PC-3 (cell line): ENCODE measurements at regions not wholly inside any gene's neighbourhood (a gene's known extent, or its start where the extent isn't known, plus 50 kb on each side); places are given as distances from the start of the nearest gene placed in this dataset.
"Not testable (repeated sequence)": the region's sequence is repeated elsewhere in the genome, so short reads cannot be mapped to it uniquely, and the experiment has no call there.

Source experiments
- ATAC-seq: fragments of 200-7000 bp; cut with Tn5 transposase; 2 replicates; pipeline ENCODE4 v1.9.1; 2020; ENCODE audit warnings: mild to moderate bottlenecking, moderate library complexity
- BruUV-seq: library from RNA; stranded (reverse); fragments of 400-500 nt; replicated peaks from 2 replicates; lab custom pipeline; 2021; lab: Mats Ljungman, UMichigan
- CTCF ChIA-PET: fragments of 300-600 bp; sonication (Branson Sonifier 250); formaldehyde crosslinking; loops from one replicate; lab custom pipeline; 2022; ENCODE audit warnings: antibody characterized with exemption; lab: Charles Lee
- POLR2A ChIA-PET: fragments of 300-600 bp; sonication (Branson Sonifier 250); formaldehyde crosslinking; loops from one replicate; lab custom pipeline; 2022; ENCODE audit warnings: antibody characterized with exemption; ENCODE audit not compliant: unreplicated experiment; lab: Charles Lee
- DNase-seq: peaks from one replicate; pipeline ENCODE4 v3.0.0-alpha.2; 2015
- H2AFZ ChIP-seq: fragments of 300-600 bp; sonication (generic); 2 replicates; pipeline ENCODE4 v1.6.0; 2016; ENCODE audit warnings: antibody characterized with exemption, low read length
- H3F3A ChIP-seq: fragments of 300-600 bp; sonication (generic); one replicate; pipeline ENCODE4 v1.6.0; 2017; ENCODE audit warnings: antibody characterized with exemption, low read length, control low read depth, mild to moderate bottlenecking; ENCODE audit not compliant: unreplicated experiment
- H3K27ac ChIP-seq: fragments of 300-600 bp; sonication (generic); 2 replicates; pipeline ENCODE4 v1.5.1; 2016; ENCODE audit warnings: mild to moderate bottlenecking, low read length
- H3K27me3 ChIP-seq: fragments of 300-600 bp; sonication (generic); 2 replicates; pipeline ENCODE4 v1.6.1; 2016; ENCODE audit warnings: low read length, mixed read lengths
- H3K36me3 ChIP-seq: fragments of 300-600 bp; sonication (generic); 2 replicates; pipeline ENCODE4 v1.6.1; 2016; ENCODE audit warnings: low read depth, mixed run types, low read length, mixed read lengths
- H3K4me1 ChIP-seq: fragments of 300-600 bp; sonication (generic); 2 replicates; pipeline ENCODE4 v1.5.1; 2016; ENCODE audit warnings: low read length; ENCODE audit not compliant: insufficient read depth
- H3K4me2 ChIP-seq: fragments of 300-600 bp; sonication (generic); 2 replicates; pipeline ENCODE4 v1.6.0; 2016; ENCODE audit warnings: low read length
- H3K4me3 ChIP-seq: fragments of 300-600 bp; sonication (generic); 2 replicates; pipeline ENCODE4 v1.5.1; 2016; ENCODE audit warnings: mild to moderate bottlenecking, low read length, mixed read lengths
- H3K79me2 ChIP-seq: fragments of 300-600 bp; sonication (generic); 2 replicates; pipeline ENCODE4 v1.6.1; 2017; ENCODE audit warnings: low read length, mixed read lengths
- H3K9ac ChIP-seq: fragments of 300-600 bp; sonication (generic); 2 replicates; pipeline ENCODE4 v1.6.0; 2016; ENCODE audit warnings: mild to moderate bottlenecking, low read length
- H3K9me2 ChIP-seq: fragments of 300-600 bp; sonication (generic); replicated peaks from 2 replicates; pipeline ENCODE4 v1.6.1; 2016; ENCODE audit warnings: mixed run types, low read length, mixed read lengths
- H3K9me3 ChIP-seq: fragments of 300-600 bp; sonication (generic); 2 replicates; pipeline ENCODE4 v1.6.1; 2016; ENCODE audit warnings: low read length, mixed read lengths
- H4K20me1 ChIP-seq: fragments of 300-600 bp; sonication (generic); 2 replicates; pipeline ENCODE4 v1.6.1; 2016; ENCODE audit warnings: low read length, mixed read lengths
- CTCF ChIP-seq: fragments of 300-600 bp; sonication (generic); conservative IDR thresholded peaks from 2 replicates; pipeline ENCODE4 v1.5.1; 2017; ENCODE audit warnings: antibody characterized with exemption, low read depth, mild to moderate bottlenecking, low read length
- EZH2 ChIP-seq: fragments of 300-600 bp; sonication (generic); IDR thresholded peaks from one replicate; pipeline ENCODE4 v1.6.1; 2017; ENCODE audit warnings: antibody characterized with exemption, mild to moderate bottlenecking, low read length; ENCODE audit not compliant: unreplicated experiment
- EZH2phosphoT487 ChIP-seq: fragments of 300-600 bp; sonication (generic); IDR thresholded peaks from 2 replicates; pipeline ENCODE4 v1.6.1; 2018; ENCODE audit warnings: mild to moderate bottlenecking, antibody characterized with exemption, low read length, borderline replicate concordance
- intact Hi-C: fragments of 100-400 bp; cut with micrococcal nuclease; formaldehyde crosslinking; loops from 2 replicates; pipeline ENCODE4 v1.9.0; 2023

- BruUV-seq: no TSS peak
- Histone ChIP-seq H3K9me3 (no peaks in the 10 kb centered on the region), H3K9ac (no peak overlapping the region), H3K79me2 (no peaks in the 10 kb centered on the region), H3K4me1 (no peaks in the 10 kb centered on the region), H3K36me3 (no peaks in the 10 kb centered on the region), H3K4me2 (no peak overlapping the region), H3K27me3 (no peaks in the 10 kb centered on the region), H3K4me3 (no peak overlapping the region), H2AFZ (no peak overlapping the region), H4K20me1 (no peaks in the 10 kb centered on the region), H3F3A (no peaks in the 10 kb centered on the region), H3K9me2 (no peaks in the 10 kb centered on the region), H3K27ac (no peak overlapping the region)
- ChIA-PET POLR2A (no interaction called here), CTCF (no interaction called here)
- ATAC-seq (no peak), DNase-seq (no peak)
- intact Hi-C loops: no loop called here
- TF ChIP-seq EZH2 (no peak), CTCF (no peak), EZH2phosphoT487 (no peak)
Measured at GRCh38 chr11:25816411-25816810, 515.5 kb upstream of the ANO3 start.

GRCh38 chr11:25824688-25825087 is 507.2 kb upstream of the ANO3 start:
- Histone ChIP-seq H3K4me3 (no peak overlapping the region), H3K79me2 (no peaks in the 10 kb centered on the region), H2AFZ (no peak overlapping the region), H4K20me1 (no peaks in the 10 kb centered on the region), H3K27me3 (no peaks in the 10 kb centered on the region), H3K9me3 (no peaks in the 10 kb centered on the region), H3F3A (no peaks in the 10 kb centered on the region), H3K27ac (no peak overlapping the region), H3K9ac (no peak overlapping the region), H3K4me2 (no peak overlapping the region), H3K36me3 (no peaks in the 10 kb centered on the region), H3K4me1 (no peaks in the 10 kb centered on the region), H3K9me2 (no peaks in the 10 kb centered on the region)
- ATAC-seq (no peak), DNase-seq (no peak)
- BruUV-seq: no TSS peak
- no peak for TF ChIP-seq EZH2
- TF ChIP-seq EZH2phosphoT487: no peak
- no peak for TF ChIP-seq CTCF
- ChIA-PET POLR2A (interaction anchor here (0.6 kb wide), 1 partner anchor 393 kb away, joined by 4 read pairs; no protein-coding TSS in a partner anchor), CTCF (no interaction called here)
- intact Hi-C loops: no loop called here

GRCh38 chr11:25831485-25831884 is 500.4 kb upstream of the ANO3 start:
- BruUV-seq, intact Hi-C loops, POLR2A ChIA-PET, H3F3A ChIP-seq, H2AFZ ChIP-seq, H3K36me3 ChIP-seq, H3K27ac ChIP-seq, H3K27me3 ChIP-seq, H3K79me2 ChIP-seq, H3K4me2 ChIP-seq, H3K4me3 ChIP-seq, H3K4me1 ChIP-seq, H3K9ac ChIP-seq, H4K20me1 ChIP-seq, DNase-seq, ATAC-seq, CTCF ChIA-PET, H3K9me3 ChIP-seq, H3K9me2 ChIP-seq: not testable (repeated sequence)
